Endothelial cell of umbilical vein (primary cell): ENCODE measurements at regions not wholly inside any gene's neighbourhood (a gene's known extent, or its start where the extent isn't known, plus 50 kb on each side); places are given as distances from the start of the nearest gene placed in this dataset.

ENCODE experiments used
- BruUV-seq: library from RNA; stranded (reverse); fragments of 400-500 nt; replicated peaks from 2 replicates; lab custom pipeline; 2021; lab: Mats Ljungman, UMichigan
- CTCF ChIA-PET: fragments of 300-600, 350-600 bp; sonication (Branson Sonifier 250); formaldehyde crosslinking; loops from one replicate; lab custom pipeline; 2021; ENCODE audit warnings: antibody characterized with exemption, inconsistent platforms; lab: Charles Lee
- POLR2A ChIA-PET: fragments of 300-600, 350-600 bp; sonication (Branson Sonifier 250); formaldehyde crosslinking; loops from one replicate; lab custom pipeline; 2021; ENCODE audit warnings: antibody characterized with exemption, inconsistent platforms; lab: Charles Lee
- DNase-seq: peaks from one replicate; pipeline ENCODE4 v3.0.0-alpha.2; 2011; ENCODE audit warnings: low read depth, low spot score
- FAIRE-seq: peaks from 2 replicates; lab custom pipeline; 2011; peaks lifted over from hg19 to GRCh38; lab: Jason Lieb, UNC
- H2AFZ ChIP-seq: 2 replicates; pipeline ENCODE4 v1.6.0; 2012; ENCODE audit warnings: low read depth, low read length, control low read depth, inconsistent platforms
- H3K27ac ChIP-seq: 2 replicates; pipeline ENCODE4 v1.5.1; 2011; ENCODE audit warnings: low read depth, mild to moderate bottlenecking, control low read depth, low read length, moderate library complexity; ENCODE audit not compliant: insufficient read depth
- H3K27me3 ChIP-seq, 2 experiments: 2 replicates each; pipeline versions ENCODE4 v1.6.0 to v1.6.1; 2011; ENCODE audit warnings: low read length in 2 of 2, mixed read lengths in 1 of 2; ENCODE audit not compliant: control insufficient read depth in 2 of 2, insufficient read depth in 2 of 2
- H3K36me3 ChIP-seq, 2 experiments: 2 replicates in 1 of 2; 3 replicates in 1 of 2; pipeline ENCODE4 v1.5.1; 2011; ENCODE audit warnings: low read length in 2 of 2, mild to moderate bottlenecking in 1 of 2, moderate library complexity in 1 of 2; ENCODE audit not compliant: control insufficient read depth in 2 of 2, insufficient read depth in 2 of 2; ENCODE audit errors: extremely low read depth in 1 of 2
- H3K4me1 ChIP-seq: 3 replicates; pipeline ENCODE4 v1.5.1; 2011; ENCODE audit warnings: mild to moderate bottlenecking, low read length; ENCODE audit not compliant: control insufficient read depth, insufficient read depth; ENCODE audit errors: extremely low read depth
- H3K4me2 ChIP-seq: 2 replicates; pipeline ENCODE4 v1.6.1; 2011; ENCODE audit warnings: low read length, control low read depth, mixed read lengths; ENCODE audit not compliant: insufficient read depth
- H3K4me3 ChIP-seq, 3 experiments: fragments of 200-600 bp in 1 of 3; sonication (generic), shearing (Covaris generic) in 1 of 3; replicated peaks in 1 of 3; 2 replicates each; pipeline ENCODE4 v1.5.1; 2011 to 2016; ENCODE audit warnings: control low read depth in 3 of 3, low read length in 3 of 3, mild to moderate bottlenecking in 2 of 3, inconsistent platforms in 1 of 3, low read depth in 1 of 3, moderate library complexity in 1 of 3; ENCODE audit not compliant: insufficient read depth in 1 of 3
- H3K79me2 ChIP-seq: 2 replicates; pipeline ENCODE4 v1.6.0; 2012; ENCODE audit warnings: low read length, inconsistent platforms; ENCODE audit not compliant: control insufficient read depth, insufficient read depth
- H3K9ac ChIP-seq: replicated peaks from 2 replicates; pipeline ENCODE3; 2011; ENCODE audit warnings: low read length, control low read depth; ENCODE audit not compliant: insufficient read depth; ENCODE audit errors: extremely low read depth
- H3K9me1 ChIP-seq: replicated peaks from 3 replicates; pipeline ENCODE4 v1.6.0; 2011; ENCODE audit warnings: mild to moderate bottlenecking, low read length; ENCODE audit not compliant: control insufficient read depth, insufficient read depth; ENCODE audit errors: extremely low read depth
- H3K9me3 ChIP-seq: replicated peaks from 2 replicates; pipeline ENCODE4 v1.5.1; 2012; ENCODE audit warnings: low read length, inconsistent platforms; ENCODE audit not compliant: control insufficient read depth, insufficient read depth
- H4K20me1 ChIP-seq: replicated peaks from 2 replicates; pipeline ENCODE3; 2011; ENCODE audit warnings: mild to moderate bottlenecking, low read length; ENCODE audit not compliant: control insufficient read depth, insufficient read depth; ENCODE audit errors: extremely low read depth
- CTCF ChIP-seq, 2 donors: IDR thresholded peaks; 1 replicate in 1 of 2; 2 replicates in 1 of 2; pipeline ENCODE4 v1.5.1; 2011; ENCODE audit warnings: low read length in 2 of 2, mild to moderate bottlenecking in 2 of 2, moderate library complexity in 2 of 2, control low read depth in 1 of 2, inconsistent platforms in 1 of 2, low read depth in 1 of 2; ENCODE audit not compliant: insufficient read depth in 1 of 2; ENCODE audit errors: extremely low read depth in 1 of 2
- EZH2 ChIP-seq: IDR thresholded peaks from 2 replicates; pipeline ENCODE4 v1.6.1; 2012; ENCODE audit warnings: borderline replicate concordance, low read depth, mild to moderate bottlenecking, moderate library complexity, low read length, inconsistent platforms; ENCODE audit not compliant: severe bottlenecking
- FOS ChIP-seq: IDR thresholded peaks from 2 replicates; pipeline ENCODE4 v1.6.1; 2011; ENCODE audit warnings: mild to moderate bottlenecking, low read length, moderate library complexity, borderline replicate concordance; ENCODE audit not compliant: insufficient read depth
- GATA2 ChIP-seq: IDR thresholded peaks from 2 replicates; pipeline ENCODE4 v1.7.0; 2011; ENCODE audit warnings: low read depth, mild to moderate bottlenecking, moderate library complexity, mixed read lengths, low read length; ENCODE audit not compliant: insufficient read length, insufficient read depth
- JUN ChIP-seq: IDR thresholded peaks from 2 replicates; pipeline ENCODE4 v1.6.1; 2011; ENCODE audit warnings: borderline replicate concordance, low read depth; ENCODE audit not compliant: insufficient read length, insufficient read depth
- MAX ChIP-seq: IDR thresholded peaks from 2 replicates; pipeline ENCODE4 v1.6.1; 2011; ENCODE audit not compliant: insufficient read depth, insufficient read length
- MYC ChIP-seq: IDR thresholded peaks from one replicate; pipeline ENCODE4 v1.6.1; 2011; ENCODE audit warnings: mild to moderate bottlenecking, low read depth, low read length
- POLR2A ChIP-seq: IDR thresholded peaks from 2 replicates; pipeline ENCODE4 v1.6.1; 2012; ENCODE audit warnings: low read depth, mild to moderate bottlenecking, control low read depth, low read length
- POLR2AphosphoS5 ChIP-seq: IDR thresholded peaks from 2 replicates; pipeline ENCODE4 v1.6.1; 2012; ENCODE audit warnings: low read depth, mild to moderate bottlenecking, control low read depth, low read length, moderate library complexity; ENCODE audit not compliant: insufficient read depth
- dilution Hi-C: fragments of 300-500 bp; cut with MboI; formaldehyde crosslinking; loops from one replicate; pipeline ENCODE4 v1.15.0; 2019; ENCODE audit warnings: low sequenced_read_pairs; ENCODE audit not compliant: extremely low pct_ligation_motif_present
- intact Hi-C: fragments of 100-400 bp; cut with micrococcal nuclease; formaldehyde crosslinking; loops from one replicate; pipeline ENCODE4 v1.10.0; 2022

DNA sequence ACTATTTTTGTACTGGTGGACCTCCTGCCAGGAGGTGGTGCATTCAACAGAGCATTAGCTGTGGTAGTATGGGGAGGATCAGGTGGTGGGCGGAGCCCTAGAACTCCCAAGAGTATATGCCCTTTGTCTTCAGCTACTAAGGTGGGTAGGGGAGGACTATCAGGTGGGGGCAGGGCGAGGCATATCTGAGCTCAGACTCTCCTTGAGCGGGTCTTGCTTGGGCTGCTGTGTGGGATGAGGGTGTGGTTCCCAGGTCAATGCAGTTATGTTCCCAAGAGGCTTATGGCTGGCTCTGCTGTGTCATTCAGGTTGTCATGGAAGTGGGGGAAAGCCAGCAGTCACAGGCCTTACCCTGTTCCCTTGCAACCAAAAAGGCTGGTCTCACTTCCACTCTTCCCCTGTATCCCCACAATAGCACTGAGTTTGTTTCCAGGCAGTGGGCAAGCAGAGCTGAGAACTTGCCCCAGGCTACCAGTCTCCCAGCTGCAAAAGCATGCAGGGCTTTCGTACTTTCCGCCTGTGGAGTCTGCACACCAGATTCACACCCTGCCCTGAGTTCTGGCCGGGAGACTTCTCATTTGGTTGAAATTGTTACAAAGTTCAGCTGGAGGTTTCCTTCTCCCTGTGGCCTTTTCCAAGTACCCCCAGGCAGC lies 93.7 kb upstream of the DPPA4 start:
- BruUV-seq = no TSS peak
- dilution Hi-C loops = no loop called here
- ChIA-PET CTCF (no interaction called here), POLR2A (no interaction called here)
- Histone ChIP-seq H3K9me3 (no peaks in the 10 kb centered on the region), H2AFZ (no peak overlapping the region), H3K27me3 (no peaks in the 10 kb centered on the region), H3K79me2 (no peaks in the 10 kb centered on the region), H3K4me2 (no peak overlapping the region), H4K20me1 (no peaks in the 10 kb centered on the region), H3K36me3 (no peaks in the 10 kb centered on the region), H3K27ac (no peak overlapping the region), H3K9me1 (no peaks in the 10 kb centered on the region), H3K4me1 (no peaks in the 10 kb centered on the region), H3K9ac (no peak overlapping the region), H3K4me3 (no peak overlapping the region)
- FAIRE-seq (no peak), DNase-seq (no peak)
- intact Hi-C loops = no loop called here
- TF ChIP-seq EZH2 (no peak), POLR2A (no peak), FOS (no peak), CTCF (IDR thresholded peaks at IDR 0.05; ENCODE audit: extremely low read depth in 1 of 2, insufficient read depth in 1 of 2, low read depth in 1 of 2, low read length in 2 of 2) (no peak), JUN (no peak), POLR2AphosphoS5 (no peak), GATA2 (no peak), MAX (no peak), MYC (no peak)
